KMS-11 (cell line): ENCODE measurements at regions not wholly inside any gene's neighbourhood (a gene's known extent, or its start where the extent isn't known, plus 50 kb on each side); places are given as distances from the start of the nearest gene placed in this dataset.

ENCODE experiments used
- H2AFZ ChIP-seq: fragments of 200-600 bp; sonication (generic); 2 replicates; pipeline ENCODE4 v1.6.1; 2016; ENCODE audit warnings: antibody characterized with exemption, mixed run types, low read depth
- H3K27ac ChIP-seq: fragments of 200-600 bp; sonication (generic); 2 replicates; pipeline ENCODE4 v1.6.1; 2016; ENCODE audit warnings: mild to moderate bottlenecking, mixed run types
- H3K27me3 ChIP-seq: fragments of 200-600 bp; sonication (generic); 2 replicates; pipeline ENCODE4 v1.6.1; 2017; ENCODE audit warnings: mild to moderate bottlenecking, low read depth, mixed run types, moderate library complexity; ENCODE audit not compliant: insufficient read depth
- H3K36me3 ChIP-seq: fragments of 200-600 bp; sonication (generic); 2 replicates; pipeline ENCODE4 v1.6.1; 2017; ENCODE audit warnings: mild to moderate bottlenecking, mixed run types; ENCODE audit not compliant: insufficient read depth
- H3K4me1 ChIP-seq: fragments of 200-600 bp; sonication (generic); 2 replicates; pipeline ENCODE4 v1.6.1; 2016; ENCODE audit warnings: mild to moderate bottlenecking, low read depth, mixed run types; ENCODE audit not compliant: poor library complexity, severe bottlenecking
- H3K4me2 ChIP-seq: fragments of 200-600 bp; sonication (generic); 2 replicates; pipeline ENCODE4 v1.7.0; 2016; ENCODE audit warnings: mild to moderate bottlenecking, mixed run types
- H3K4me3 ChIP-seq: fragments of 200-600 bp; sonication (generic); IDR thresholded peaks from 2 replicates; pipeline ENCODE4 v1.6.1; 2017; ENCODE audit warnings: low read depth, low read length, mixed read lengths; ENCODE audit not compliant: insufficient read depth
- H3K79me2 ChIP-seq: fragments of 200-600 bp; sonication (generic); 2 replicates; pipeline ENCODE4 v1.6.1; 2016; ENCODE audit warnings: low read depth, mixed run types; ENCODE audit not compliant: insufficient read depth
- H3K9ac ChIP-seq: fragments of 200-600 bp; sonication (generic); 2 replicates; pipeline ENCODE4 v1.6.1; 2016; ENCODE audit warnings: mild to moderate bottlenecking, mixed run types
- H4K20me1 ChIP-seq: fragments of 200-600 bp; sonication (generic); 2 replicates; pipeline ENCODE4 v1.6.1; 2016; ENCODE audit warnings: mild to moderate bottlenecking, mixed run types; ENCODE audit not compliant: insufficient read depth
- CTCF ChIP-seq: fragments of 200-600 bp; sonication (generic); conservative IDR thresholded peaks from 2 replicates; pipeline ENCODE4 v1.6.1; 2017; ENCODE audit warnings: low read depth, mild to moderate bottlenecking, antibody characterized with exemption, low read length, moderate library complexity, mixed read lengths

GRCh38 chr12:42643881-42644579 is 54.5 kb upstream of the PRICKLE1 start:
- Histone ChIP-seq H3K36me3 (no peaks in the 10 kb centered on the region), H3K4me3 (no peak overlapping the region), H2AFZ (no peak overlapping the region), H3K9ac (no peak overlapping the region), H3K4me1 (no peaks in the 10 kb centered on the region), H3K27me3 (no peaks in the 10 kb centered on the region), H4K20me1 (no peaks in the 10 kb centered on the region), H3K4me2 (no peak overlapping the region), H3K79me2 (no peaks in the 10 kb centered on the region), H3K27ac (no peak overlapping the region)
- TF ChIP-seq CTCF, result no peak

- Histone ChIP-seq H3K4me2 (no peak overlapping the region), H3K79me2 (no peaks in the 10 kb centered on the region), H3K4me1 (no peaks in the 10 kb centered on the region), H2AFZ (no peak overlapping the region), H3K27ac (no peak overlapping the region), H3K27me3 (no peaks in the 10 kb centered on the region), H3K9ac (no peak overlapping the region), H4K20me1 (no peaks in the 10 kb centered on the region), H3K4me3 (no peak overlapping the region), H3K36me3 (no peaks in the 10 kb centered on the region)
- TF ChIP-seq CTCF, result no peak
Measured at GRCh38 chr12:42641221-42641885, 51.8 kb upstream of the PRICKLE1 start.

- Histone ChIP-seq H3K36me3 (no peaks in the 10 kb centered on the region), H2AFZ (no peak overlapping the region), H3K79me2 (no peaks in the 10 kb centered on the region), H3K27ac (no peak overlapping the region), H3K4me1 (no peaks in the 10 kb centered on the region), H3K4me3 (no peak overlapping the region), H4K20me1 (no peaks in the 10 kb centered on the region), H3K4me2 (no peak overlapping the region), H3K27me3 (no peaks in the 10 kb centered on the region), H3K9ac (no peak overlapping the region)
- TF ChIP-seq CTCF, result no peak
Measured at GRCh38 chr12:42640391-42640790, 50.8 kb upstream of the PRICKLE1 start.

GRCh38 chr12:42639556-42639955 is 50.0 kb upstream of the PRICKLE1 start:
- no peak overlapping the region for H3K4me2 ChIP-seq
- H3K27ac ChIP-seq, result no peak overlapping the region
- no peak overlapping the region for H3K9ac ChIP-seq
- no peaks in the 10 kb centered on the region for H3K79me2 ChIP-seq
- TF ChIP-seq CTCF, result no peak
- no peaks in the 10 kb centered on the region for H3K36me3 ChIP-seq
- H3K4me1 ChIP-seq, result no peaks in the 10 kb centered on the region
- no peak overlapping the region for H3K4me3 ChIP-seq
- no peaks in the 10 kb centered on the region for H4K20me1 ChIP-seq
- H2AFZ ChIP-seq, result no peak overlapping the region
- H3K27me3 ChIP-seq, result no peaks in the 10 kb centered on the region
